Activated naive CD4-positive, alpha-beta T cell treated with anti-CD3 and anti-CD28 coated beads, Interleukin-2, amount 50 U/mL, for 24 hours (primary cell): ENCODE measurements at regions not wholly inside any gene's neighbourhood (a gene's known extent, or its start where the extent isn't known, plus 50 kb on each side); places are given as distances from the start of the nearest gene placed in this dataset.
"Not testable (repeated sequence)": the region's sequence is repeated elsewhere in the genome, so short reads cannot be mapped to it uniquely, and the experiment has no call there.

ENCODE experiments used
- H3K27ac Mint-ChIP-seq: one replicate; pipeline ENCODE4 v1.8.0; 2021; ENCODE audit warnings: mild to moderate bottlenecking, mixed read lengths
- H3K27me3 Mint-ChIP-seq: one replicate; pipeline ENCODE4 v1.8.0; 2021; ENCODE audit warnings: mixed read lengths
- H3K36me3 Mint-ChIP-seq: one replicate; pipeline ENCODE4 v1.8.0; 2021; ENCODE audit warnings: mixed read lengths
- H3K4me1 Mint-ChIP-seq: one replicate; pipeline ENCODE4 v1.8.0; 2021; ENCODE audit warnings: mixed read lengths
- H3K4me3 Mint-ChIP-seq: one replicate; pipeline ENCODE4 v1.8.0; 2021; ENCODE audit warnings: mild to moderate bottlenecking, mixed read lengths
- H3K9me3 Mint-ChIP-seq: one replicate; pipeline ENCODE4 v1.8.0; 2021; ENCODE audit warnings: mixed read lengths

- no peaks in the 10 kb centered on the region for H3K4me1 Mint-ChIP-seq
- no peak overlapping the region for H3K4me3 Mint-ChIP-seq
- peaks cover 8% of the 10 kb centered on the region for H3K27me3 Mint-ChIP-seq
- no peak overlapping the region for H3K27ac Mint-ChIP-seq
- H3K36me3 Mint-ChIP-seq = no peaks in the 10 kb centered on the region
- H3K9me3 Mint-ChIP-seq = peaks cover 5% of the 10 kb centered on the region
Measured at GRCh38 chr2:225781991-225782390, 382.5 kb downstream of the NYAP2 start.

- Mint-ChIP-seq H3K36me3 (no peaks in the 10 kb centered on the region), H3K9me3 (peaks cover 5% of the 10 kb centered on the region), H3K27ac (no peak overlapping the region), H3K4me1 (no peaks in the 10 kb centered on the region), H3K4me3 (no peak overlapping the region), H3K27me3 (peaks cover 8% of the 10 kb centered on the region)
Measured at GRCh38 chr2:225781145-225781544, 381.6 kb downstream of the NYAP2 start.

GRCh38 chr2:225779829-225780228, 380.3 kb downstream of the NYAP2 start:
- H3K9me3 Mint-ChIP-seq = peaks cover 5% of the 10 kb centered on the region
- H3K4me3 Mint-ChIP-seq = no peak overlapping the region
- H3K4me1 Mint-ChIP-seq = no peaks in the 10 kb centered on the region
- peaks cover 6% of the 10 kb centered on the region for H3K27me3 Mint-ChIP-seq
- H3K27ac Mint-ChIP-seq = no peak overlapping the region
- no peaks in the 10 kb centered on the region for H3K36me3 Mint-ChIP-seq

- Mint-ChIP-seq H3K4me1 (no peaks in the 10 kb centered on the region), H3K9me3 (no peaks in the 10 kb centered on the region), H3K27ac (no peak overlapping the region), H3K36me3 (no peaks in the 10 kb centered on the region), H3K27me3 (no peaks in the 10 kb centered on the region), H3K4me3 (no peak overlapping the region)
Measured at GRCh38 chr2:225773148-225773547, 373.6 kb downstream of the NYAP2 start.

GRCh38 chr2:225771701-225772100, 372.2 kb downstream of the NYAP2 start:
- H3K36me3 Mint-ChIP-seq = no peaks in the 10 kb centered on the region
- no peak overlapping the region for H3K27ac Mint-ChIP-seq
- H3K27me3 Mint-ChIP-seq = no peaks in the 10 kb centered on the region
- no peak overlapping the region for H3K4me3 Mint-ChIP-seq
- no peaks in the 10 kb centered on the region for H3K9me3 Mint-ChIP-seq
- no peaks in the 10 kb centered on the region for H3K4me1 Mint-ChIP-seq

GRCh38 chr2:225768741-225769140, 369.2 kb downstream of the NYAP2 start:
- H3K9me3 Mint-ChIP-seq = no peaks in the 10 kb centered on the region
- H3K4me1 Mint-ChIP-seq = no peaks in the 10 kb centered on the region
- H3K4me3 Mint-ChIP-seq = no peak overlapping the region
- H3K27ac Mint-ChIP-seq = no peak overlapping the region
- H3K36me3 Mint-ChIP-seq = no peaks in the 10 kb centered on the region
- H3K27me3 Mint-ChIP-seq = no peaks in the 10 kb centered on the region

- no peak overlapping the region for H3K27ac Mint-ChIP-seq
Measured at GRCh38 chr2:225766431-225766830, 366.9 kb downstream of the NYAP2 start.

GRCh38 chr2:225765820-225766219, 366.3 kb downstream of the NYAP2 start:
- H3K4me3 Mint-ChIP-seq = no peak overlapping the region
- no peaks in the 10 kb centered on the region for H3K4me1 Mint-ChIP-seq
- no peak overlapping the region for H3K27ac Mint-ChIP-seq
- H3K36me3 Mint-ChIP-seq = no peaks in the 10 kb centered on the region
- no peaks in the 10 kb centered on the region for H3K27me3 Mint-ChIP-seq
- no peaks in the 10 kb centered on the region for H3K9me3 Mint-ChIP-seq

More at GRCh38 chr2:225766431-225766830, 366.9 kb downstream of the NYAP2 start:
- Mint-ChIP-seq H3K4me1 (no peaks in the 10 kb centered on the region), H3K4me3 (no peak overlapping the region), H3K9me3 (no peaks in the 10 kb centered on the region), H3K36me3 (no peaks in the 10 kb centered on the region), H3K27me3 (no peaks in the 10 kb centered on the region)

GRCh38 chr2:225764346-225764745, 364.8 kb downstream of the NYAP2 start:
- H3K27me3 Mint-ChIP-seq = no peaks in the 10 kb centered on the region

GRCh38 chr2:225763711-225764110, 364.2 kb downstream of the NYAP2 start:
- Mint-ChIP-seq H3K4me3 (no peak overlapping the region), H3K4me1 (no peaks in the 10 kb centered on the region), H3K27ac (no peak overlapping the region), H3K9me3 (no peaks in the 10 kb centered on the region), H3K36me3 (no peaks in the 10 kb centered on the region), H3K27me3 (no peaks in the 10 kb centered on the region)

More at GRCh38 chr2:225764346-225764745, 364.8 kb downstream of the NYAP2 start:
- no peak overlapping the region for H3K4me3 Mint-ChIP-seq
- no peak overlapping the region for H3K27ac Mint-ChIP-seq
- no peaks in the 10 kb centered on the region for H3K36me3 Mint-ChIP-seq
- no peaks in the 10 kb centered on the region for H3K4me1 Mint-ChIP-seq
- H3K9me3 Mint-ChIP-seq = no peaks in the 10 kb centered on the region

GRCh38 chr2:225761396-225761795, 361.9 kb downstream of the NYAP2 start:
- Mint-ChIP-seq H3K36me3 (no peaks in the 10 kb centered on the region), H3K27ac (no peak overlapping the region), H3K4me3 (no peak overlapping the region), H3K4me1 (no peaks in the 10 kb centered on the region), H3K9me3 (no peaks in the 10 kb centered on the region), H3K27me3 (no peaks in the 10 kb centered on the region)

GRCh38 chr2:225757248-225757647, 357.7 kb downstream of the NYAP2 start:
- Mint-ChIP-seq H3K27ac (no peak overlapping the region), H3K9me3 (no peaks in the 10 kb centered on the region), H3K27me3 (peaks cover 1% of the 10 kb centered on the region), H3K36me3 (no peaks in the 10 kb centered on the region), H3K4me1 (no peaks in the 10 kb centered on the region), H3K4me3 (no peak overlapping the region)

GRCh38 chr2:225756198-225756597, 356.7 kb downstream of the NYAP2 start:
- no peak overlapping the region for H3K27ac Mint-ChIP-seq
- no peak overlapping the region for H3K4me3 Mint-ChIP-seq
- no peaks in the 10 kb centered on the region for H3K4me1 Mint-ChIP-seq
- peaks cover 3% of the 10 kb centered on the region for H3K27me3 Mint-ChIP-seq
- H3K36me3 Mint-ChIP-seq = no peaks in the 10 kb centered on the region
- no peaks in the 10 kb centered on the region for H3K9me3 Mint-ChIP-seq

- Mint-ChIP-seq H3K9me3 (no peaks in the 10 kb centered on the region), H3K36me3 (no peaks in the 10 kb centered on the region), H3K4me3 (no peak overlapping the region), H3K27me3 (peaks cover 3% of the 10 kb centered on the region), H3K4me1 (no peaks in the 10 kb centered on the region), H3K27ac (no peak overlapping the region)
Measured at GRCh38 chr2:225748609-225749008, 349.1 kb downstream of the NYAP2 start.

GRCh38 chr2:225743996-225744395, 344.5 kb downstream of the NYAP2 start:
- H3K27ac Mint-ChIP-seq, H3K36me3 Mint-ChIP-seq, H3K9me3 Mint-ChIP-seq, H3K4me3 Mint-ChIP-seq, H3K27me3 Mint-ChIP-seq, H3K4me1 Mint-ChIP-seq: not testable (repeated sequence)

- peaks cover 2% of the 10 kb centered on the region for H3K27me3 Mint-ChIP-seq
- H3K4me3 Mint-ChIP-seq = no peak overlapping the region
- H3K27ac Mint-ChIP-seq = no peak overlapping the region
- no peaks in the 10 kb centered on the region for H3K4me1 Mint-ChIP-seq
- no peaks in the 10 kb centered on the region for H3K9me3 Mint-ChIP-seq
- H3K36me3 Mint-ChIP-seq = no peaks in the 10 kb centered on the region
Measured at GRCh38 chr2:225742487-225742886, 343.0 kb downstream of the NYAP2 start.

- H3K9me3 Mint-ChIP-seq = no peaks in the 10 kb centered on the region
- no peaks in the 10 kb centered on the region for H3K36me3 Mint-ChIP-seq
- H3K27ac Mint-ChIP-seq = no peak overlapping the region
- no peaks in the 10 kb centered on the region for H3K4me1 Mint-ChIP-seq
- no peak overlapping the region for H3K4me3 Mint-ChIP-seq
- H3K27me3 Mint-ChIP-seq = no peaks in the 10 kb centered on the region
Measured at GRCh38 chr2:225740086-225740485, 340.6 kb downstream of the NYAP2 start.
